Stimulated activated CD8-positive, alpha-beta memory T cell treated with anti-CD3 and anti-CD28 coated beads, Interleukin-12 subunit alpha, Interleukin-12 subunit beta, amount 100 ng/mL, for 24 hours (primary cell): ENCODE measurements at regions not wholly inside any gene's neighbourhood (a gene's known extent, or its start where the extent isn't known, plus 50 kb on each side); places are given as distances from the start of the nearest gene placed in this dataset.

ENCODE experiments used
- DNase-seq: peaks from one replicate; pipeline ENCODE4 v3.0.0-alpha.2; 2020; ENCODE audit errors: extremely low read depth

GRCh38 chr11:79592824-79593223, 152.0 kb upstream of the TENM4 start:
- DNase-seq: no peak

DNA sequence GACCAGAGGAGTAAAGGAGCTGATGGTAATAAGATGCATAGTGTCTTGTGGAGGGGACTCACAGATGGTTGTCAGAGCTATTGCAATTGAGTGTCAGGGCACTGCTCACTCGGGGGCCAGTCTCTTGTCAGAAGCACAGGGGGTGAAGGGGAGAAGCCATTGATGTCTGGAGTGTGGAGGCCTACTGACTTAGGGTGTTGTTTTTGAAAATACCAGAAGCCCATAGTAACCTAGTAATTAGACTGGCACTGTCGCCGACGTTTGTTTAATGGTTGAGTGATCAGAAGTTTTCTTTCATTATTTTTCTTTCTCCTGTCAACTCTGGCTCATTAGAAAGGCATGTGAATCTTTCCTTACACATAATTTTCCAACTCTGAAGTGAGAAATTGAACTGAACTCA, 151.6 kb upstream of the TENM4 start:
- DNase-seq: no peak

DNA sequence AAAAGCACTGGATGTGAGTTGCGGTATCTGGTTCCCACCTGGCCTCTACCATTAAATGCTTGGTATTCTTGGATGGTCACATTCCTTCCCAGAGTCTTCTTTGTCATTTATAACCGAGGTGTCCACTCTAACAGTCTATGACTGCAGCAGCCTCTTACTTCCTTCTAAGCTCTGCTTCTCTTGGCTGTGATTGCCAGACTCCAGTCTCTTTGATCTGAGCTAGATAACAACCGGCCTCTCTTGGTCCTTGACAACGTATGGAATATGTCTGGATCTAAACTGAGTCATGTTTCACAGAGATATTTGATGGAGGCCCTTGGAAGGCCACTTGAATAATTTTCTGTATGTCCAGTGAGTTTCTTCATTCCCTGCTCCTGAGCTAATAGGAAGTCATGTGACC, 141.6 kb upstream of the TENM4 start:
- DNase-seq: no peak

- DNase-seq: no peak
Observed at GRCh38 chr11:79579063-79579462, 138.2 kb upstream of the TENM4 start.

DNA sequence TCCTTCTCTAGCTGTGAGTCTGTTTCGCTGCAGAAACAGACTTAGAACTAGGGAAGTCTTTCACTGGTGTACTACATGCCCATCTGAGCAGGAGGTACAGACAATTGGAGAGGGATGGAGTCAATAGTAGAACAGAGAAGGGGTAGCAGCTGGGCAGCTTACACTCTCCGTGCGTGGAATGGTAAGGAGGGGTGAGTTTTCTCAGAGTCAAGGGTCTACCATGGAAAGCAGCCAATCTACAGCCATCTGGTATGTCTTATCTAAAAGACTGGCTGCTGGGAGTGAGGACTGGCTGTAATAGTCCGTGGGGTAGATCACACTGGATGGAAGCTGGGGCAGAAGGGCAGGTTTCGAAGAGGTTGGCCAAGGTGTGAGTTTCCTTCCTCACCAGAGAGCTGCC, 137.3 kb upstream of the TENM4 start:
- DNase-seq: no peak

GRCh38 chr11:79575701-79576100, 134.9 kb upstream of the TENM4 start:
- DNase-seq: no peak

- DNase-seq: no peak
Observed at GRCh38 chr11:79570104-79570503, 129.3 kb upstream of the TENM4 start.

GRCh38 chr11:79564288-79564925, 123.6 kb upstream of the TENM4 start:
- DNase-seq: no peak

DNA sequence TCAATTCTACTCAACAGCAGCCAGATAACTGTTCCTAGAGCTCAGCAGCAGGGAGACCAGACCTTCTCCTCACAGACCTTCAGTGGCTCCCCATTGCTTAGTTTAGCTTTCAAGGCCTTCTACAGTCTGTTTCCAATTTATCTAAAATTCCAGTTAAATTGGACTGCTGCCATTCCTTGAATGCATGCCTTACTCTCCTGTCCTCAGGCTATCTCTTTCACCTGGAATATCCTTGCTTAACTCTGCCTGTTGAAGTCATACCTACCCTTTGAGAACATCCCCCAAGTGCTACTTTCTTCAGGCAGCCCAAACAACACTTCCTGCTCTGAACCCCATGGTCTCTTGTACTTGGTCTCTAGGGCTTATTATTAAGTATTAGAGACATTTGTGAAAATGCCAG, 120.7 kb upstream of the TENM4 start:
- DNase-seq: no peak

DNA sequence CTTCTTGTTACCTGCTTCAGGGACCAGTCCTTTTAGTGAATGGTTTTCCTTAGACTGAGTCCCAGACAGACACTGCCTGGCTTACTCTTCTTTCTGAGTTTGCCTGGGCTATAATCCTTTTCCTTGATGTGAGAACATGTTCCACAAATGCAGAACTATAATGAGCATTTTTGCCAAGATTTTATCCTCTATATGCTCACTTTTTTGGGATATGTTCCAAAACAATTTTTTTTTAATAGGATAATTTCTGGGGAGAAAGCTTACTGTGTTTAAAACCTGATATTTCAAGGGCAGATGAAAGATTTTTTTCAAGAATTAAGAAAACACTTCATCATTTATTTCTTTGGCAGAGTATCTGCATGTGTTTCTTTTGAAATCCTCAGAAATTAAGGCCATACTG, 110.0 kb upstream of the TENM4 start:
- DNase-seq: no peak

DNA sequence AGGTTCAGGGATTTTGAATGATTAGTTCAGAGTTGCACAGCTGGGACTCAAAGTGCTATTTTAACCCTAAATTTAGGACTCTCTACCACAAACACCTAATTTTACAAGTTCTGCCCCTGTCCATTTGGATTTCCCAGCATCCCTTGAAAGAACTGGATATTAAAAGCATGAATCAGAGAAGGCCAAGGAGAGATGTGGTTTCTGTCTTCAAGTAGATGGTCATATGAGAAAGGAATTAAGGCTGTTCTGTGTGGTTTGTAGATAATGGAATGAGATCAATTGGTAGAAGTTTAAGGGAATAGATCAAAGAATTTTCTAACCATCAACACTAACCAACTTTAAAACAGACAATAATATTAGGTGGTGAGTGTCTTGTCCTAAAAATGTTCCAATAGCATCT, 106.4 kb upstream of the TENM4 start:
- no peak for DNase-seq

GRCh38 chr11:79546351-79546750, 105.5 kb upstream of the TENM4 start:
- DNase-seq: no peak

DNA sequence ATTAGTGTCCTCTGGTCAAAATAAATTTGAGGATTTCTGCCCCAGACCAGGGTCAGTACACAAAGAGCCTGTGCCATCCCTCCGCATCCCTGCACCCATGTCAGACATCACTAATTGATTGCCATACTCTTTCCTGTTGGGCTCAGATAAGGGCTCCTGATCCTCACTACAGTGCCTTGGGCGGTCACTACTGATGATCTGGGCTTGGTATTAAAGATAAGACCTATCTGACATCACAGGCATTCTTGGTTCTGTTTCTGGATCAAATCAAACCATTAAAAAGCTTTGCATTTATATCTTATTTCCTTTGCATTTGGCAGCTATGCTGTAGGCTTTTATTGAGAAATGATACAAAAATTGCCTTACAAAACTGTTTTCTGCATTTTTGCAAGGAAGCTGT, 103.5 kb upstream of the TENM4 start:
- DNase-seq: no peak

GRCh38 chr11:79543101-79543500, 102.3 kb upstream of the TENM4 start:
- no peak for DNase-seq

DNA sequence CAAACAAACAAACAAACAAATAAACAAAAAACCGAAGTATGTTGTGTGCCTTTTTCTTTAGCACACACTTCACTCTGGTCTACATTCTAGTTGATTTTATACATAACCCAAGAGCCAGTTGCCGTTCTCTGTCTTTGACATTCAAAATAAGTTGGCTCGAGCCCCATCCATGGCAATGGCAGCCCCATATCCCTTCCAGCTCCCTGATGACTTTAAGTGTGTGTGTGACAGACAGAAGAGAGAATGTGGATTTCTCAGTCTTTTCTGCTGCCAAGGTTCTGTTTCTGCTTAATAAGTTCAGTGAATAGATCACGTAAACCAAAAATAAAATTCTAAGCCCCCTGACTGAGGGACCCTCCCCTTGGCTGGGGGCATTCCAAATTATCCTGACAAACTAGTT, 100.6 kb upstream of the TENM4 start:
- no peak for DNase-seq

GRCh38 chr11:79538775-79539174, 97.9 kb upstream of the TENM4 start:
- no peak for DNase-seq

GRCh38 chr11:79536155-79536917, 95.5 kb upstream of the TENM4 start:
- no peak for DNase-seq

- DNase-seq: no peak
Observed at GRCh38 chr11:79535606-79536005, 94.8 kb upstream of the TENM4 start.

DNA sequence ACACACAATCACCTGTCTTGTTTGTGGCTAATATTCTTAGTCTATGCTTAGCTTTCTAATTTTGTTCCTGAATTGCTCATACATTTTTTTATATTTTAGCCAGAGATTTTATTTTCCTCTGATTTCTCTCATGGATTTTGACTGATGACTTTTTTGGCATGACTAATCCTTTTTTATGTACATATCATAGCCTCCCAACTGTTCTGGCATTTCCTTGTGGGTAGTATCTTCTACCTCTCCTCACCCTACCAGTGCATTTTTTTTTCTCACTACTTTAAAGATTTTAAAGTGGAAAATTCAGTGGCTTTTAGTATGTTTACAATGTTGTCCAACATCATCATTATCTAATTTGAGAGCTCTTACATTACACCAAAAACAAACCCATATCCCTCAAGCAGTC, 84.4 kb upstream of the TENM4 start:
- DNase-seq: no peak

DNA sequence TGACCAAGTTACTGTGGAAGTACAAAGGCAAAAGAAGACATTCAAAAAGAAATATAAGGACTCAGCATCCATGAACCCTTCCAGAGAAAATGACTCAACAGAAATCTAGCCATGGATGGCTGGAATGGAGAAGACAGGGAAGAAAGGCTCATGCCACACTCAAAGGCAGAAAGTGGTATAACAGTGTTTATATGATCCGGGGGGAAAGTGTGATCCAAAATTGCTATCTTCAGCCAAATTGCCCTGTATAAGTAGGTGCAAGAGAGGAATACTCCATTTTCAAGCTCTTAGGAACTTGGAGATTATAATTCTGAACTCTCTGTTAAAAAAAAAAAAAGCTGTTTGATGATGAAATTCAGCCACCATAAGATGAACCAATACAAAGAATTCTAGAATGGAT, 81.8 kb upstream of the TENM4 start:
- DNase-seq: no peak

GRCh38 chr11:79520086-79520485, 79.3 kb upstream of the TENM4 start:
- DNase-seq: no peak

DNA sequence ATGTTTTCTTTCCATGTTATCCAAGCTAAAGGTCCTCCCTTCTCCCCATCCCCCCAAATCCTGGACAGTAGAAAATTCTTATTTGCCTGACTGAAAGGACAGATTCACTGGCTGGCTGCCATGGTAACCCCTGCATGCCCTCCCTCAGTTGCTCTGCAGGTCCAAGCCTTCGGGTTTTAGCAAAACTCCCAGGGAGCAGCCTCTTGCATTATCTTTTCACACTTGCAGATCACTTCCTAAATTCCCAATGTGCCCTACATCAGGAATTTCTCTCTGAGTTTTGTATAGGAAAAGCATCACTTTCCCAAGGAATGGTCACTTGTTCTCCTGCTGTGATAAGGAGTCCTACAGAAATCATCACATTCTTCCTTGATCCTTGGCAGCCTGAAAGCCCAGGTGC, 75.0 kb upstream of the TENM4 start:
- no peak for DNase-seq

GRCh38 chr11:79514695-79515094, 73.9 kb upstream of the TENM4 start:
- DNase-seq: no peak

DNA sequence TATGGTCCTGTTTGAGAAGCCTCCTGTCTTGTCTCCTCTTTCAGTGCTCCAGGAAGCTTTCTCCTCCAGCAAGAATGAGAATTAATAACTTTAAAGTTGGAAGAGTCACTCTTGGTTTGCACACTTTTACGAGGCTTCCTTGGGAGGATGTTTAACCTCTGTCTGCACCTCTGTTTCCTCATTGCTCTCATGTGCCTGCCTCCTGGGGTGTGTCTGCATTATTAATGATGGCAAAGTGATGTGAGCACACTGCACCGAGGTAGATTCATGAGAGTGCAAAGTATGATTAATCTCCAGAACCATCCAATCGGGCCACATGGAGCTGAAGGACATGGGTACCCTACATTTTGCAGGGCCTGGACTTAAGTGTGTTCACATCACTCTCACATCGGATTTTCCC, 73.5 kb upstream of the TENM4 start:
- DNase-seq: no peak
